ENCODE measurements at regions not wholly inside any gene's neighbourhood (a gene's known extent, or its start where the extent isn't known, plus 50 kb on each side); places are given as distances from the start of the nearest gene placed in this dataset.
"Not testable (repeated sequence)": the region's sequence is repeated elsewhere in the genome, so short reads cannot be mapped to it uniquely, and the experiment has no call there.

GRCh38 chr4:132266374-132266773, 882.7 kb upstream of the PCDH10 start:
- DNase-seq (ENCODE audit: low spot score) = no peak

GRCh38 chr4:132267321-132267720, 881.8 kb upstream of the PCDH10 start:
- DNase-seq (ENCODE audit: low spot score) = no peak

GRCh38 chr4:132269303-132269990, 879.6 kb upstream of the PCDH10 start:
- no peak for DNase-seq (ENCODE audit: low spot score)

GRCh38 chr4:132275583-132276121, 873.4 kb upstream of the PCDH10 start:
- no peak for DNase-seq (ENCODE audit: low spot score)

GRCh38 chr4:132276185-132276584, 872.9 kb upstream of the PCDH10 start:
- DNase-seq (ENCODE audit: low spot score) = no peak

GRCh38 chr4:132276989-132277388, 872.1 kb upstream of the PCDH10 start:
- no peak for DNase-seq (ENCODE audit: low spot score)

- no peak for DNase-seq (ENCODE audit: low spot score)
These were observed 867.4 kb upstream of the PCDH10 start for GRCh38 chr4:132281733-132282132.

- DNase-seq (ENCODE audit: low spot score) = no peak
These were observed 864.1 kb upstream of the PCDH10 start for GRCh38 chr4:132284910-132285426.

GRCh38 chr4:132297346-132297745, 851.7 kb upstream of the PCDH10 start:
- no peak for DNase-seq (ENCODE audit: low spot score)

- no peak for DNase-seq (ENCODE audit: low spot score)
These were observed 849.3 kb upstream of the PCDH10 start for GRCh38 chr4:132299841-132300240.

- no peak for DNase-seq (ENCODE audit: low spot score)
These were observed 836.6 kb upstream of the PCDH10 start for GRCh38 chr4:132312521-132312920.

- DNase-seq (ENCODE audit: low spot score) = no peak
These were observed 835.2 kb upstream of the PCDH10 start for GRCh38 chr4:132313852-132314251.

GRCh38 chr4:132316738-132317137, 832.4 kb upstream of the PCDH10 start:
- no peak for DNase-seq (ENCODE audit: low spot score)

GRCh38 chr4:132317923-132318322, 831.2 kb upstream of the PCDH10 start:
- DNase-seq (ENCODE audit: low spot score) = no peak

GRCh38 chr4:132328761-132329160, 820.3 kb upstream of the PCDH10 start:
- DNase-seq (ENCODE audit: low spot score) = no peak

- DNase-seq (ENCODE audit: low spot score) = no peak
These were observed 818.1 kb upstream of the PCDH10 start for GRCh38 chr4:132330994-132331393.

GRCh38 chr4:132332932-132333723, 816.0 kb upstream of the PCDH10 start:
- no peak for DNase-seq (ENCODE audit: low spot score)

- DNase-seq (ENCODE audit: low spot score) = no peak
These were observed 815.4 kb upstream of the PCDH10 start for GRCh38 chr4:132333724-132334047.

GRCh38 chr4:132334081-132334480, 815.0 kb upstream of the PCDH10 start:
- no peak for DNase-seq (ENCODE audit: low spot score)

- DNase-seq (ENCODE audit: low spot score) = no peak
These were observed 803.9 kb upstream of the PCDH10 start for GRCh38 chr4:132344924-132345828.

- DNase-seq (ENCODE audit: low spot score) = no peak
These were observed 803.1 kb upstream of the PCDH10 start for GRCh38 chr4:132346016-132346415.

GRCh38 chr4:132351606-132352005, 797.5 kb upstream of the PCDH10 start:
- not testable (repeated sequence) for DNase-seq (ENCODE audit: low spot score)
